Hematopoietic multipotent progenitor cell treated with erythropoietin and hydrocortisone succinate and interleukin-3 and kit ligand, for 6 days (in vitro differentiated cells): ENCODE measurements at regions not wholly inside any gene's neighbourhood (a gene's known extent, or its start where the extent isn't known, plus 50 kb on each side); places are given as distances from the start of the nearest gene placed in this dataset.

ENCODE experiments used
- DNase-seq: peaks from one replicate; pipeline ENCODE4 v3.0.0-alpha.2; 2015

GRCh38 chr7:17184805-17185689 is 113.4 kb upstream of the AHR start:
- no peak for DNase-seq

GRCh38 chr7:17185690-17186070 is 112.8 kb upstream of the AHR start:
- DNase-seq: peak; percentile 48

GRCh38 chr7:17186745-17187530 is 111.5 kb upstream of the AHR start:
- no peak for DNase-seq

- DNase-seq: no peak
Measured at GRCh38 chr7:17194656-17195055, 103.8 kb upstream of the AHR start.

- DNase-seq: no peak
Measured at GRCh38 chr7:17195576-17195975, 102.9 kb upstream of the AHR start.

GRCh38 chr7:17205910-17206309 is 92.5 kb upstream of the AHR start:
- DNase-seq: peak; percentile 59

- peak; percentile 80 for DNase-seq
Measured at GRCh38 chr7:17206349-17206905, 92.0 kb upstream of the AHR start.

GRCh38 chr7:17207220-17207619 is 91.2 kb upstream of the AHR start:
- peak; percentile 89 for DNase-seq

- DNase-seq: no peak
Measured at GRCh38 chr7:17209101-17209500, 89.4 kb upstream of the AHR start.

- DNase-seq: no peak
Measured at GRCh38 chr7:17211307-17211836, 87.1 kb upstream of the AHR start.

GRCh38 chr7:17212188-17212587 is 86.3 kb upstream of the AHR start:
- DNase-seq: no peak

GRCh38 chr7:17227766-17228490 is 70.5 kb upstream of the AHR start:
- DNase-seq: no peak

GRCh38 chr7:17229228-17229627 is 69.2 kb upstream of the AHR start:
- no peak for DNase-seq

- DNase-seq: peak; percentile 73
Measured at GRCh38 chr7:17230099-17230807, 68.2 kb upstream of the AHR start.

GRCh38 chr7:17233603-17234002 is 64.8 kb upstream of the AHR start:
- DNase-seq: no peak

GRCh38 chr7:17234030-17234397 is 64.4 kb upstream of the AHR start:
- DNase-seq: peak; percentile 15

- peak; percentile 84 for DNase-seq
Measured at GRCh38 chr7:17234398-17235031, 63.9 kb upstream of the AHR start.

- no peak for DNase-seq
Measured at GRCh38 chr7:17236171-17236570, 62.3 kb upstream of the AHR start.

- DNase-seq: no peak
Measured at GRCh38 chr7:17236603-17237002, 61.8 kb upstream of the AHR start.

GRCh38 chr7:17239046-17239445 is 59.4 kb upstream of the AHR start:
- DNase-seq: no peak

- peak; percentile 19 for DNase-seq
Measured at GRCh38 chr7:17239683-17240521, 58.5 kb upstream of the AHR start.
